ENCODE measurements at regions not wholly inside any gene's neighbourhood (a gene's known extent, or its start where the extent isn't known, plus 50 kb on each side); places are given as distances from the start of the nearest gene placed in this dataset.

DNA sequence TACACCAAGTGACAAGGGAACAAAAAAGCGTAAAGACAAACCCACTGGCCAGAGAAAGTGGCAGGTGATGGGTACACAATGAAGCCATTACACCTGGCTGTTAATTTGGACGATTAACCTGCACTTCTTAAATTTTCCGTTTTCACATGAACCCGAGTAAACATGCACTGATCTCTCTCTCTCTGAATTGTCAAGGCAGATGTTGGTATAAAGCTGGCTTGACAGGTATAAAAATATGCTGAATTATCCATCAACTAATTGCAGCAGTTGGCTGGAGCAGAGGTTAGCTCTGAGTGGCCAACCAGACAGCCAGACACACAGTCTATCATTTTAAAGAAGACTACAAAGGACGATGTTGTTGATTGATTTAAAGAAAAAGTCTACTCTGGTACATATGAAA is 561.7 kb upstream of the ALCAM start:
- TF ChIP-seq, protein P1, sequence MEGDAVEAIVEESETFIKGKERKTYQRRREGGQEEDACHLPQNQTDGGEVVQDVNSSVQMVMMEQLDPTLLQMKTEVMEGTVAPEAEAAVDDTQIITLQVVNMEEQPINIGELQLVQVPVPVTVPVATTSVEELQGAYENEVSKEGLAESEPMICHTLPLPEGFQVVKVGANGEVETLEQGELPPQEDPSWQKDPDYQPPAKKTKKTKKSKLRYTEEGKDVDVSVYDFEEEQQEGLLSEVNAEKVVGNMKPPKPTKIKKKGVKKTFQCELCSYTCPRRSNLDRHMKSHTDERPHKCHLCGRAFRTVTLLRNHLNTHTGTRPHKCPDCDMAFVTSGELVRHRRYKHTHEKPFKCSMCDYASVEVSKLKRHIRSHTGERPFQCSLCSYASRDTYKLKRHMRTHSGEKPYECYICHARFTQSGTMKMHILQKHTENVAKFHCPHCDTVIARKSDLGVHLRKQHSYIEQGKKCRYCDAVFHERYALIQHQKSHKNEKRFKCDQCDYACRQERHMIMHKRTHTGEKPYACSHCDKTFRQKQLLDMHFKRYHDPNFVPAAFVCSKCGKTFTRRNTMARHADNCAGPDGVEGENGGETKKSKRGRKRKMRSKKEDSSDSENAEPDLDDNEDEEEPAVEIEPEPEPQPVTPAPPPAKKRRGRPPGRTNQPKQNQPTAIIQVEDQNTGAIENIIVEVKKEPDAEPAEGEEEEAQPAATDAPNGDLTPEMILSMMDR (IDR thresholded peaks at IDR 0.05), result no peak
- TF ChIP-seq EZH2 (IDR thresholded peaks at IDR 0.05) (no peak), EZH2phosphoT487 (IDR thresholded peaks at IDR 0.05) (no peak)

Data from neural progenitor cell (in vitro differentiated cells).